AG04449 (cell line): ENCODE measurements at regions not wholly inside any gene's neighbourhood (a gene's known extent, or its start where the extent isn't known, plus 50 kb on each side); places are given as distances from the start of the nearest gene placed in this dataset.
"Not testable (repeated sequence)": the region's sequence is repeated elsewhere in the genome, so short reads cannot be mapped to it uniquely, and the experiment has no call there.

Experiments used
- CTCF ChIA-PET: fragments of 350-600 bp; formaldehyde crosslinking; extraction: SDS; loops from one replicate; lab custom pipeline; 2021; ENCODE audit warnings: antibody characterized with exemption; lab: Yijun Ruan, JAX
- POLR2A ChIA-PET: fragments of 400-600, 350-600 bp; formaldehyde crosslinking; extraction: SDS; loops from one replicate; lab custom pipeline; 2020; ENCODE audit warnings: antibody characterized with exemption, inconsistent platforms; lab: Yijun Ruan, JAX
- DNase-seq: peaks from one replicate; pipeline ENCODE4 v3.0.0-alpha.2; 2010; ENCODE audit warnings: low read depth, low spot score
- H3K4me3 ChIP-seq: 2 replicates; pipeline ENCODE4 v1.5.1; 2011; ENCODE audit warnings: low read depth, mild to moderate bottlenecking, control low read depth, low read length
- CTCF ChIP-seq: IDR thresholded peaks from one replicate; pipeline ENCODE4 v1.5.1; 2011; ENCODE audit warnings: mild to moderate bottlenecking, moderate library complexity, low read length, control low read depth, inconsistent platforms; ENCODE audit not compliant: insufficient read depth; ENCODE audit errors: missing control alignments

- TF ChIP-seq CTCF: no peak
- POLR2A ChIA-PET: no interaction called here
- no peak for DNase-seq
- CTCF ChIA-PET: interaction anchor here (0.9 kb wide), 1 partner anchor 729 kb away, joined by 3 read pairs; no protein-coding TSS in a partner anchor
- no peak overlapping the region for H3K4me3 ChIP-seq
These were observed 156.5 kb downstream of the PDCD6IP start for GRCh38 chr3:33954956-33955355.

- no peak overlapping the region for H3K4me3 ChIP-seq
- POLR2A ChIA-PET: no interaction called here
- CTCF ChIA-PET: no interaction called here
- no peak for DNase-seq
- no peak for TF ChIP-seq CTCF
These were observed 157.8 kb downstream of the PDCD6IP start for GRCh38 chr3:33956206-33956605.

- no peak for TF ChIP-seq CTCF
- ChIA-PET CTCF (no interaction called here), POLR2A (no interaction called here)
- no peak for DNase-seq
- no peak overlapping the region for H3K4me3 ChIP-seq
These were observed 158.3 kb downstream of the PDCD6IP start for GRCh38 chr3:33956776-33957175.

GRCh38 chr3:33957176-33957575 is 158.7 kb downstream of the PDCD6IP start:
- CTCF ChIA-PET: no interaction called here
- no peak overlapping the region for H3K4me3 ChIP-seq
- no peak for TF ChIP-seq CTCF
- POLR2A ChIA-PET: no interaction called here
- no peak for DNase-seq

GRCh38 chr3:33958661-33959060 is 160.2 kb downstream of the PDCD6IP start:
- CTCF ChIA-PET: interaction anchor here (0.6 kb wide), 1 partner anchor 75 kb away, joined by 3 read pairs; no protein-coding TSS in a partner anchor
- DNase-seq: no peak
- POLR2A ChIA-PET: no interaction called here
- H3K4me3 ChIP-seq: no peak overlapping the region
- TF ChIP-seq CTCF: no peak

GRCh38 chr3:33962396-33962795 is 164.0 kb downstream of the PDCD6IP start:
- no peak overlapping the region for H3K4me3 ChIP-seq
- no peak for DNase-seq
- POLR2A ChIA-PET: no interaction called here
- TF ChIP-seq CTCF: no peak
- CTCF ChIA-PET: no interaction called here

GRCh38 chr3:33970180-33970579 is 171.8 kb downstream of the PDCD6IP start:
- DNase-seq, H3K4me3 ChIP-seq, POLR2A ChIA-PET: not testable (repeated sequence)
- CTCF ChIA-PET: interaction anchor here (1.8 kb wide), 1 partner anchor 87 kb away, joined by 5 read pairs; no protein-coding TSS in a partner anchor
